ENCODE measurements at regions not wholly inside any gene's neighbourhood (a gene's known extent, or its start where the extent isn't known, plus 50 kb on each side); places are given as distances from the start of the nearest gene placed in this dataset.

GRCh38 chr2:223107825-223108224 lies 55.8 kb downstream of the KCNE4 start:
- peaks cover 0 to 2% of the 10 kb centered on the region in 2 donors for H3K4me1 ChIP-seq (ENCODE audit: control insufficient read depth in 1 of 2, low read depth in 2 of 2)
- no peak for DNase-seq (ENCODE audit: low spot score)
- H3K9me3 ChIP-seq: no peaks in the 10 kb centered on the region
- H3K27me3 ChIP-seq (replicated peaks; ENCODE audit: insufficient read depth): no peaks in the 10 kb centered on the region
- H3K4me3 ChIP-seq: no peak overlapping the region
- H3K27ac ChIP-seq: no peak overlapping the region
- no peak for ATAC-seq (ENCODE audit: insufficient number of reproducible peaks, low FRiP score, low read depth)
- H3K36me3 ChIP-seq: no peaks in the 10 kb centered on the region
- TF ChIP-seq, protein P1, sequence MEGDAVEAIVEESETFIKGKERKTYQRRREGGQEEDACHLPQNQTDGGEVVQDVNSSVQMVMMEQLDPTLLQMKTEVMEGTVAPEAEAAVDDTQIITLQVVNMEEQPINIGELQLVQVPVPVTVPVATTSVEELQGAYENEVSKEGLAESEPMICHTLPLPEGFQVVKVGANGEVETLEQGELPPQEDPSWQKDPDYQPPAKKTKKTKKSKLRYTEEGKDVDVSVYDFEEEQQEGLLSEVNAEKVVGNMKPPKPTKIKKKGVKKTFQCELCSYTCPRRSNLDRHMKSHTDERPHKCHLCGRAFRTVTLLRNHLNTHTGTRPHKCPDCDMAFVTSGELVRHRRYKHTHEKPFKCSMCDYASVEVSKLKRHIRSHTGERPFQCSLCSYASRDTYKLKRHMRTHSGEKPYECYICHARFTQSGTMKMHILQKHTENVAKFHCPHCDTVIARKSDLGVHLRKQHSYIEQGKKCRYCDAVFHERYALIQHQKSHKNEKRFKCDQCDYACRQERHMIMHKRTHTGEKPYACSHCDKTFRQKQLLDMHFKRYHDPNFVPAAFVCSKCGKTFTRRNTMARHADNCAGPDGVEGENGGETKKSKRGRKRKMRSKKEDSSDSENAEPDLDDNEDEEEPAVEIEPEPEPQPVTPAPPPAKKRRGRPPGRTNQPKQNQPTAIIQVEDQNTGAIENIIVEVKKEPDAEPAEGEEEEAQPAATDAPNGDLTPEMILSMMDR (IDR thresholded peaks at IDR 0.05): no peak

GRCh38 chr2:223108351-223109050 lies 56.5 kb downstream of the KCNE4 start:
- no peaks in the 10 kb centered on the region for H3K36me3 ChIP-seq

GRCh38 chr2:223109341-223109740 lies 57.4 kb downstream of the KCNE4 start:
- DNase-seq (ENCODE audit: low spot score): no peak
- Histone ChIP-seq H3K4me3 (no peak overlapping the region), H3K27me3 (replicated peaks; ENCODE audit: insufficient read depth) (no peaks in the 10 kb centered on the region), H3K36me3 (no peaks in the 10 kb centered on the region), H3K27ac (no peak overlapping the region), H3K9me3 (no peaks in the 10 kb centered on the region), H3K4me1 (ENCODE audit: control insufficient read depth in 1 of 2, low read depth in 2 of 2) (no peaks in the 10 kb centered on the region)
- ATAC-seq (ENCODE audit: insufficient number of reproducible peaks, low FRiP score, low read depth): no peak
- TF ChIP-seq, protein P1 (IDR thresholded peaks at IDR 0.05): no peak

More at GRCh38 chr2:223108351-223109050, 56.5 kb downstream of the KCNE4 start:
- H3K4me1 ChIP-seq (ENCODE audit: control insufficient read depth in 1 of 2, low read depth in 2 of 2): no peaks in the 10 kb centered on the region
- ATAC-seq (ENCODE audit: insufficient number of reproducible peaks, low FRiP score, low read depth) (no peak), DNase-seq (ENCODE audit: low spot score) (no peak)
- H3K9me3 ChIP-seq: no peaks in the 10 kb centered on the region
- H3K27ac ChIP-seq: no peak overlapping the region
- H3K27me3 ChIP-seq (replicated peaks; ENCODE audit: insufficient read depth): no peaks in the 10 kb centered on the region
- H3K4me3 ChIP-seq: no peak overlapping the region
- TF ChIP-seq, protein P1 (IDR thresholded peaks at IDR 0.05): no peak

- H3K4me1 ChIP-seq (ENCODE audit: control insufficient read depth in 1 of 2, low read depth in 2 of 2): no peaks in the 10 kb centered on the region
- no peaks in the 10 kb centered on the region for H3K27me3 ChIP-seq (replicated peaks; ENCODE audit: insufficient read depth)
- H3K36me3 ChIP-seq: no peaks in the 10 kb centered on the region
- DNase-seq (ENCODE audit: low spot score) (no peak), ATAC-seq (ENCODE audit: insufficient number of reproducible peaks, low FRiP score, low read depth) (no peak)
- H3K27ac ChIP-seq: no peak overlapping the region
- no peak overlapping the region for H3K4me3 ChIP-seq
- no peaks in the 10 kb centered on the region for H3K9me3 ChIP-seq
- TF ChIP-seq, protein P1 (IDR thresholded peaks at IDR 0.05): no peak
Observed at GRCh38 chr2:223113161-223113560, 61.2 kb downstream of the KCNE4 start.

DNA sequence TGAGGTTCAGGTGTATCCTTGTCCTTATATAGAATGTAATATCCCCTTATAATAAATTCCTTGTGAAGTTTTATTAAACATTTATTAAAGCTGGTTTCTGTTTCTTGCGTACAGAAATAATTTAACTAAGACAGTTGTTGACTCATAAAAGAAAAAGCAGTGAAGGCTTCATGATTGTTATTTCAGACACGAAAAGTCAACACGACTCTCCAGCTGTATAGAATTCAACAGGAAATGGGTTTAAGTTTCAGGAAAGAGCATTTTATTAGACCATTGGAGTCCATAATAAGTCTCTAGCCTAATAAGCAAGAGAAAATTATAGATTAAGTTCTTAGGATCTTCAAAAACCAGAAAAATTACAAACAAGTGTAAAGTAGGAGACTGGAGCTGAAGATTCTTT lies 62.2 kb downstream of the KCNE4 start:
- DNase-seq (ENCODE audit: low spot score): no peak
- no peaks in the 10 kb centered on the region for H3K4me1 ChIP-seq (ENCODE audit: control insufficient read depth in 1 of 2, low read depth in 2 of 2)
- H3K36me3 ChIP-seq: no peaks in the 10 kb centered on the region
- H3K4me3 ChIP-seq: no peak overlapping the region
- ATAC-seq (ENCODE audit: insufficient number of reproducible peaks, low FRiP score, low read depth): no peak
- TF ChIP-seq, protein P1 (IDR thresholded peaks at IDR 0.05): no peak
- H3K9me3 ChIP-seq: no peaks in the 10 kb centered on the region
- H3K27me3 ChIP-seq (replicated peaks; ENCODE audit: insufficient read depth): no peaks in the 10 kb centered on the region
- no peak overlapping the region for H3K27ac ChIP-seq

Measured in thoracic aorta (tissue), 2 donors.